ENCODE measurements at regions not wholly inside any gene's neighbourhood (a gene's known extent, or its start where the extent isn't known, plus 50 kb on each side); places are given as distances from the start of the nearest gene placed in this dataset.

GRCh38 chr17:79221597-79221996, 147.0 kb downstream of the ENGASE start:
- H3K27ac ChIP-seq, result no peak overlapping the region

GRCh38 chr17:79220713-79221291, 146.2 kb downstream of the ENGASE start:
- ATAC-seq (no peak), DNase-seq (no peak)
- WGBS, 2 donors, result 4 to 17% methylated on average over 6 to 21 of the region's 21 CpGs
- no peaks in the 10 kb centered on the region for H3K4me1 ChIP-seq
- H3K9me3 ChIP-seq, result no peaks in the 10 kb centered on the region
- TF ChIP-seq POLR2A (IDR thresholded peaks at IDR 0.05) (no peak), CTCF (IDR thresholded peaks at IDR 0.05) (no peak)
- H3K27ac ChIP-seq, result no peak overlapping the region
- H3K27me3 ChIP-seq, result no peaks in the 10 kb centered on the region
- intact Hi-C loops (cut with DNase I), result no loop called here
- H3K4me3 ChIP-seq, result no peak overlapping the region
- no peaks in the 10 kb centered on the region for H3K36me3 ChIP-seq (replicated peaks in 1 of 2; ENCODE audit: insufficient read depth in 1 of 2, low read depth in 2 of 2)

More at GRCh38 chr17:79221597-79221996, 147.0 kb downstream of the ENGASE start:
- intact Hi-C loops (cut with DNase I), result no loop called here
- WGBS, 2 donors, result 54 to 65% methylated on average over 5 to 8 of the region's 8 CpGs
- no peaks in the 10 kb centered on the region for H3K27me3 ChIP-seq
- no peak for DNase-seq
- no peak overlapping the region for H3K4me3 ChIP-seq
- no peaks in the 10 kb centered on the region for H3K36me3 ChIP-seq (replicated peaks in 1 of 2; ENCODE audit: insufficient read depth in 1 of 2, low read depth in 2 of 2)
- no peak for ATAC-seq
- H3K4me1 ChIP-seq, result no peaks in the 10 kb centered on the region
- TF ChIP-seq POLR2A (IDR thresholded peaks at IDR 0.05), result no peak
- H3K9me3 ChIP-seq, result no peaks in the 10 kb centered on the region

- 1 to 3% methylated on average over 11 to 23 of the region's 23 CpGs for WGBS, 2 donors
- Histone ChIP-seq H3K9me3 (no peaks in the 10 kb centered on the region), H3K36me3 (replicated peaks in 1 of 2; ENCODE audit: insufficient read depth in 1 of 2, low read depth in 2 of 2) (no peaks in the 10 kb centered on the region), H3K4me3 (no peak overlapping the region), H3K27me3 (no peaks in the 10 kb centered on the region), H3K4me1 (no peaks in the 10 kb centered on the region), H3K27ac (no peak overlapping the region)
- TF ChIP-seq POLR2A (IDR thresholded peaks at IDR 0.05), result no peak
- no peak for TF ChIP-seq CTCF (IDR thresholded peaks at IDR 0.05)
- no peak for ATAC-seq
- intact Hi-C loops (cut with DNase I), result no loop called here
- DNase-seq, result no peak
These were observed 145.6 kb downstream of the ENGASE start for GRCh38 chr17:79220201-79220712.

GRCh38 chr17:79219208-79219935, 144.7 kb downstream of the ENGASE start:
- Histone ChIP-seq H3K27me3 (no peaks in the 10 kb centered on the region), H3K4me3 (no peak overlapping the region), H3K27ac (no peak overlapping the region), H3K4me1 (no peaks in the 10 kb centered on the region), H3K9me3 (no peaks in the 10 kb centered on the region), H3K36me3 (replicated peaks in 1 of 2; ENCODE audit: insufficient read depth in 1 of 2, low read depth in 2 of 2) (no peaks in the 10 kb centered on the region)
- TF ChIP-seq POLR2A (IDR thresholded peaks at IDR 0.05) (no peak), CTCF (IDR thresholded peaks at IDR 0.05) (no peak)
- WGBS, 2 donors, result 50 to 57% methylated on average over 13 to 18 of the region's 18 CpGs
- ATAC-seq (no peak), DNase-seq (no peak)
- intact Hi-C loops (cut with DNase I), result no loop called here

GRCh38 chr17:79218825-79219200, 144.2 kb downstream of the ENGASE start:
- no peak for ATAC-seq

More at GRCh38 chr17:79218825-79219200, 144.2 kb downstream of the ENGASE start:
- WGBS, 2 donors, result 55 to 92% methylated on average over 2 to 9 of the region's 10 CpGs
- no peaks in the 10 kb centered on the region for H3K27me3 ChIP-seq
- intact Hi-C loops (cut with DNase I), result no loop called here
- H3K4me3 ChIP-seq, result no peak overlapping the region
- H3K27ac ChIP-seq, result no peak overlapping the region
- no peak for DNase-seq
- H3K9me3 ChIP-seq, result no peaks in the 10 kb centered on the region
- H3K36me3 ChIP-seq (replicated peaks in 1 of 2; ENCODE audit: insufficient read depth in 1 of 2, low read depth in 2 of 2), result no peaks in the 10 kb centered on the region
- TF ChIP-seq POLR2A (IDR thresholded peaks at IDR 0.05), result no peak
- H3K4me1 ChIP-seq, result no peaks in the 10 kb centered on the region

Measured in body of pancreas (tissue), 4 donors.